Gastroesophageal sphincter (tissue), 3 donors: ENCODE measurements at regions not wholly inside any gene's neighbourhood (a gene's known extent, or its start where the extent isn't known, plus 50 kb on each side); places are given as distances from the start of the nearest gene placed in this dataset.

Experiments used
- CTCF ChIP-seq, 4 experiments: fragments of 200-600 bp in 2 of 4; fragments of 450-650 bp in 2 of 4; sonication (generic) in 1 of 4; IDR thresholded peaks; one replicate each; pipeline ENCODE4 v1.5.1; 2017 to 2019; ENCODE audit warnings: antibody characterized with exemption in 4 of 4, mild to moderate bottlenecking in 2 of 4, moderate library complexity in 2 of 4
- POLR2A ChIP-seq, 2 donors: fragments of 450-650 bp; IDR thresholded peaks; one replicate each; pipeline ENCODE4 v1.6.1; 2017; ENCODE audit warnings: antibody characterized with exemption in 2 of 2, mild to moderate bottlenecking in 2 of 2, moderate library complexity in 1 of 2
- POLR2AphosphoS5 ChIP-seq: sonication (generic); formaldehyde crosslinking; IDR thresholded peaks from one replicate; pipeline ENCODE4 v1.6.1; 2017; ENCODE audit warnings: antibody characterized with exemption

- TF ChIP-seq CTCF (IDR thresholded peaks at IDR 0.05), result no peak
- no peak for TF ChIP-seq POLR2A (IDR thresholded peaks at IDR 0.05)
- TF ChIP-seq POLR2AphosphoS5, result no peak
Measured at GRCh38 chr2:21787941-21788340, 664.2 kb downstream of the TDRD15 start.
